Left ventricle myocardium inferior (tissue), 1 donor: ENCODE measurements at regions not wholly inside any gene's neighbourhood (a gene's known extent, or its start where the extent isn't known, plus 50 kb on each side); places are given as distances from the start of the nearest gene placed in this dataset.

Experiments
- DNase-seq: peaks from one replicate; pipeline ENCODE4 v3.0.0-alpha.2; 2020
- H3K27ac ChIP-seq: fragments of 200-600 bp; replicated peaks from 2 replicates; pipeline ENCODE4 v1.8.0; 2021
- H3K27me3 ChIP-seq: fragments of 200-600 bp; 2 replicates; pipeline ENCODE4 v1.8.0; 2021; ENCODE audit warnings: low read depth
- H3K36me3 ChIP-seq: fragments of 200-600 bp; 2 replicates; pipeline ENCODE4 v1.8.0; 2021
- H3K4me1 ChIP-seq: fragments of 200-600 bp; 2 replicates; pipeline ENCODE4 v1.8.0; 2021
- H3K4me3 ChIP-seq: fragments of 200-600 bp; 2 replicates; pipeline ENCODE4 v1.8.0; 2021; ENCODE audit warnings: mild to moderate bottlenecking, moderate library complexity
- H3K9me3 ChIP-seq: fragments of 200-600 bp; replicated peaks from 2 replicates; pipeline ENCODE4 v1.8.0; 2021
- intact Hi-C: fragments of 100-400 bp; cut with micrococcal nuclease; formaldehyde crosslinking; loops from one replicate; pipeline ENCODE4 v1.11.0; 2022
- TF ChIP-seq, protein P1 (sequence below): fragments of 200-600 bp; IDR thresholded peaks from 2 replicates; pipeline ENCODE4 v1.8.0; 2021; ENCODE audit warnings: antibody characterized with exemption, mild to moderate bottlenecking, borderline replicate concordance
- donor health status: DM: no; HTN: yes; CAD: no; lungs with severe emphysema.

DNA sequence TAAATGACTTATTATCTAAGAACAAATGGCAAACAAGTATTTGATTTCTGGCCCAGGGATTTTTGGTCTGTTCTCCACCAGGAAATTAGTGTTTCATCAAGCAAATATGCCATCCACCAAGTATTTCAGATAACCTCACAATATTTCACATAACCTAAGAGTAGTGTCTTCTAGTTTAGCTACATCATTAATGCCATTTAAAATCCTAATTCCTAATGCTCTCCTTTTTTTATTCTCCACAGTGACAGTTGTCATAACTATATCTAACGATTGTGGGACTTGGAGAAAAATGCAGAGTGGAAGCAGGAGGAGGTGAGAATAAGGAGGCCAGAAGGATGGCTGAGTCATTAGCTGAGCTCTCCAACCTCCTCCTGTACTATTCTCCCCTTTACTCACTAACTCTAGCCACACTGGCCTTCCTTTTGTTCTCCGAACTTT is 58.5 kb upstream of the CTLA4 start:
- Histone ChIP-seq H3K4me3 (no peak overlapping the region), H3K9me3 (peaks cover 25% of the 10 kb centered on the region), H3K4me1 (peaks cover 17% of the 10 kb centered on the region), H3K27ac (no peak overlapping the region), H3K27me3 (no peaks in the 10 kb centered on the region), H3K36me3 (no peaks in the 10 kb centered on the region)
- no peak for DNase-seq
- intact Hi-C loops = loop anchor here (10.0 kb wide), 1 partner anchor 154 kb away; no protein-coding TSS in a partner anchor
- TF ChIP-seq, protein P1, sequence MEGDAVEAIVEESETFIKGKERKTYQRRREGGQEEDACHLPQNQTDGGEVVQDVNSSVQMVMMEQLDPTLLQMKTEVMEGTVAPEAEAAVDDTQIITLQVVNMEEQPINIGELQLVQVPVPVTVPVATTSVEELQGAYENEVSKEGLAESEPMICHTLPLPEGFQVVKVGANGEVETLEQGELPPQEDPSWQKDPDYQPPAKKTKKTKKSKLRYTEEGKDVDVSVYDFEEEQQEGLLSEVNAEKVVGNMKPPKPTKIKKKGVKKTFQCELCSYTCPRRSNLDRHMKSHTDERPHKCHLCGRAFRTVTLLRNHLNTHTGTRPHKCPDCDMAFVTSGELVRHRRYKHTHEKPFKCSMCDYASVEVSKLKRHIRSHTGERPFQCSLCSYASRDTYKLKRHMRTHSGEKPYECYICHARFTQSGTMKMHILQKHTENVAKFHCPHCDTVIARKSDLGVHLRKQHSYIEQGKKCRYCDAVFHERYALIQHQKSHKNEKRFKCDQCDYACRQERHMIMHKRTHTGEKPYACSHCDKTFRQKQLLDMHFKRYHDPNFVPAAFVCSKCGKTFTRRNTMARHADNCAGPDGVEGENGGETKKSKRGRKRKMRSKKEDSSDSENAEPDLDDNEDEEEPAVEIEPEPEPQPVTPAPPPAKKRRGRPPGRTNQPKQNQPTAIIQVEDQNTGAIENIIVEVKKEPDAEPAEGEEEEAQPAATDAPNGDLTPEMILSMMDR = no peak

DNA sequence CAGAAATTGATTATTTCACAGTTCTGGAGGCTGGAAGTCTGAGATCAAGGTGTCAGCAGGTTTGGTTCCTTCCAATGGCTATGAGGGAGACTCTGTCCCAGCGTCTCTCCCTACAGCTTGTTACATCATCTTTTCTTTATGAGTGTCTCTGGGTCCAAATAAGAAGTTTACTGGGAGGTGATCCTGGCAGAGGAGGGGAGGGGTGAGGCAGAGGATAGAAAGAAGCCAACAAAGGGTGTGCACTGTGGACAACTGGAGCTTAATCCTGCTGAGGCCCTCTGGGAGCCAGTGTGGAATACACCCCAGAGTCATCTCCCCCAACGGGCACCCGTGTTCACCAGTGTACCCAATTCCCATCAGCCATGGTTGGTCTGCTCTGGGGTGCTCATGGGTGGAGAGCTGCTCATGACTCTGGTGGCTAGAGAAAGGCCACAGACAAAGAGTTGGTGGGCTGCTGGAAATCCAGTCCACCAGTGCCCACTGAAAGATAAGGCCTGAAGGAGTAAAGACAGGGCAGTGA is 57.5 kb upstream of the CTLA4 start:
- H3K27me3 ChIP-seq = no peaks in the 10 kb centered on the region
- no peak for DNase-seq
- peaks cover 24% of the 10 kb centered on the region for H3K4me1 ChIP-seq
- intact Hi-C loops = loop anchor here (10.0 kb wide), 2 partner anchors 155 to 325 kb away; no protein-coding TSS in a partner anchor
- H3K36me3 ChIP-seq = no peaks in the 10 kb centered on the region
- H3K4me3 ChIP-seq = no peak overlapping the region
- TF ChIP-seq, protein P1 = no peak
- peaks cover 16% of the 10 kb centered on the region for H3K9me3 ChIP-seq
- no peak overlapping the region for H3K27ac ChIP-seq

DNA sequence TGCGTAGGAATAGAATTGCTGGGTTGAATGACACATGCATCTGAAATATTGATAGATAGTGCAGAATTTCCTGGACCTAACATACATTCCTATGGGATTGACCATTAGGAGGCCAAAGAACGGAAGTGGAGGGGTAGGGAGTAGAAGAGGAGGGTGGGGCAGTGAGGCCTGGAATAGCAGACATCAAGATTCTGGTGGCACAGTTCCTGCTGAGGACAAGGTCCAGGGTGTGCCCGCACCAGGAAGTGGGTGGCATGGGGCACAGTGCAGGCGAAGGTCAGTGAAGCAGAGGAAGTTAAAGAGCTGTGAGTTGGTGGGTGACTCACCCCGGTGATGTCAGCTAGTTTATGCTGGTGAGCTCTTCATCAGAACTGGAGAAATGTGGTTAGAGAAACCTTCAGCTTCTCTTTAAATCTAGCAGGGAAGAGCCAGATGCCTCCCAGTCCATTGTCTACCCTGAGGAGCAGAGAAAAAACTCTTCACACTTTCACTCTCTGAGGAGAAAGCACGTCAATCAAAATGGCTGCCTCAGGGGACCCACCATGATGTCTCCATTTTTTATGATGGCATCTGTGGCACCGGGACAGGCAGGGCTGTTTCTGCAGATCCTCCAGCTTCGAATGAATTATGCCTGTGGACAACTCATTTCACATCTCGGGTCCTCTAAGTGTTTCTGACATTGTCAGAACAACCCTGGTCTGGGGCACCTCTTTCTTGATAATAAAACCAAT is 55.9 kb upstream of the CTLA4 start:
- TF ChIP-seq, protein P1 = no peak
- peak; percentile 63 for DNase-seq
- no peaks in the 10 kb centered on the region for H3K9me3 ChIP-seq
- intact Hi-C loops = loop anchor here (10.0 kb wide), 1 partner anchor 327 kb away; no protein-coding TSS in a partner anchor
- H3K4me1 ChIP-seq = peaks cover 36% of the 10 kb centered on the region
- no peak overlapping the region for H3K4me3 ChIP-seq
- H3K27ac ChIP-seq = peak overlapping the region; percentile 27
- H3K36me3 ChIP-seq = no peaks in the 10 kb centered on the region
- H3K27me3 ChIP-seq = no peaks in the 10 kb centered on the region

DNA sequence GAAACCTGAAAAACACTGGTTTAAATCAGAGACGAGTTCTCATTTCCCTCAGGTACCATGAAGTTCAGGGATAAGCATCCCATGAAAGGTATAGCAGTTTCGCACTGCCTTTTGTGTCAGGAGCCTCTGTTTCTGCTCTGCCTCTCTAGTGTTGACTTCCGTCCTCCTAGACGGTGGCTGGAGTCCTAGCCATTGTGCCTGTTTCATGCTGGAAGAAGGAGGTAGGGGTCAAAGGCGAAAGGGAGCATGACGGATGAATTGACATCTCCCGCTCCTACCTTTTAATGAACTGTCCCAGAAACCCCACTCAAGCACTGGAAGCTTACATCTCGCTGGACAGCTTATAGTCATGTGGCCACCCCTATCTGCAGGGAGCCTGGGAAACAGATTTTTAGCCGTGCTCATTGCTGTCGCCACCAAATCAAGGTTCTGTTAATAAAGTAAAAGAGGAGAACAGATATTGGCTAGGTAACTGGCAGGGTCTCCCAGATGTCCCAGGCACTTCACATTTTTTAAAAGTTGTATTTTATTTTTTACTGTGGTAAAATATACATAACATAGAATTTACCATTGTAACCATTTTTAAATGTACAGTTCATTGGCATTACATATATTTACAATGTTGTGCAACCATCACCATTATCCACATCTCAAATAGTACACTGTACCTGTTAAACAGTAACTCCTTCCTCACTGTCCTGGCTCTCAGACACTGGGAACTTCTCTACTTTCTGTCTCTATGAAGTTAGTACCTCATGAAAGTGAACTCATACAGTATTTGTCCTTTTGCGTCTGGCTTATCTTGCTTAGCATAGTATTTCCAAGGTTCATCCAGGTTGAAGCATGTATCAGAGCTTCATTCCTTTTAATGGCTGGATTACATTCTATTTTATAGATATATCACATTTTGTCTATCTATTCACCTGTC is 55.0 kb upstream of the CTLA4 start:
- Histone ChIP-seq H3K36me3 (no peaks in the 10 kb centered on the region), H3K9me3 (no peaks in the 10 kb centered on the region), H3K27ac (no peak overlapping the region), H3K27me3 (no peaks in the 10 kb centered on the region), H3K4me3 (no peak overlapping the region), H3K4me1 (peaks cover 43% of the 10 kb centered on the region)
- intact Hi-C loops = loop anchor here (10.0 kb wide), 1 partner anchor 328 kb away; no protein-coding TSS in a partner anchor
- no peak for DNase-seq
- TF ChIP-seq, protein P1 = no peak

DNA sequence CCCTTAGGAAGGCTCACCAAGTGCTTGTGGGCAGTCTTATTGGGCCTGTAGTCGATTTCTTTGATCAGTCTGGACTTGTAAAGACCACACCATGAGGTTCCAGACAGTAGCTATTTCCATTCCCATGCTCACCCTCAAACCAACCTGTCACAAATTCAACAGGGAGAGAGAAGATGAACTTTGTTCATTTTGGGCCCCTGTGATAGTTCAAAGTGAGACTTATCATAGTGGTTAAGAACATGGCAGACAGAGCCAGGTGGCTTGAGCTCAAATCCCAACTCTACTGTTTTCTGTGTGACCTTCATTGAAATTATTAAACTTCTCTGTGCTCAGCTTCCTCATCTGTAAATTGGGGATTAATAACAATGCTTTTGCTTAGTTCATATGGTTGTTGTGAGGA is 53.9 kb upstream of the CTLA4 start:
- Histone ChIP-seq H3K36me3 (no peaks in the 10 kb centered on the region), H3K4me3 (no peak overlapping the region), H3K27me3 (no peaks in the 10 kb centered on the region), H3K4me1 (peaks cover 38% of the 10 kb centered on the region), H3K9me3 (no peaks in the 10 kb centered on the region), H3K27ac (no peak overlapping the region)
- DNase-seq = no peak
- TF ChIP-seq, protein P1 = no peak
- intact Hi-C loops = loop anchor here (10.0 kb wide), 1 partner anchor 329 kb away; no protein-coding TSS in a partner anchor
